Smooth muscle cell (in vitro differentiated cells): ENCODE measurements at regions not wholly inside any gene's neighbourhood (a gene's known extent, or its start where the extent isn't known, plus 50 kb on each side); places are given as distances from the start of the nearest gene placed in this dataset.

Experiments
- DNase-seq: peaks from one replicate; lab custom pipeline; 2025; ENCODE audit not compliant: unreplicated experiment; lab: John Stamatoyannopoulos, UW
- H2AFZ ChIP-seq: fragments of 200-600 bp; sonication (generic); 2 replicates; pipeline ENCODE4 v1.6.0; 2016; ENCODE audit warnings: antibody characterized with exemption, low read depth, mild to moderate bottlenecking
- H3F3A ChIP-seq: fragments of 200-600 bp; sonication (generic); 2 replicates; pipeline ENCODE4 v1.6.0; 2017; ENCODE audit warnings: antibody characterized with exemption, low read depth
- H3K27ac ChIP-seq: fragments of 200-600 bp; sonication (generic); 2 replicates; pipeline ENCODE4 v1.5.1; 2016; ENCODE audit warnings: low read depth, mild to moderate bottlenecking
- H3K27me3 ChIP-seq: fragments of 200-600 bp; sonication (generic); 2 replicates; pipeline ENCODE4 v1.6.1; 2016; ENCODE audit warnings: low read depth, mild to moderate bottlenecking
- H3K36me3 ChIP-seq: fragments of 200-600 bp; sonication (generic); 2 replicates; pipeline ENCODE4 v1.5.1; 2016; ENCODE audit warnings: low read depth
- H3K4me1 ChIP-seq: fragments of 200-600 bp; sonication (generic); 2 replicates; pipeline ENCODE4 v1.5.1; 2016; ENCODE audit warnings: low read depth
- H3K4me2 ChIP-seq: fragments of 200-600 bp; sonication (generic); 2 replicates; pipeline ENCODE4 v1.6.0; 2016; ENCODE audit warnings: mild to moderate bottlenecking
- H3K4me3 ChIP-seq: fragments of 200-600 bp; sonication (generic); 2 replicates; pipeline ENCODE4 v1.5.1; 2016; ENCODE audit warnings: mild to moderate bottlenecking
- H3K79me2 ChIP-seq: fragments of 200-600 bp; sonication (generic); 2 replicates; pipeline ENCODE4 v1.6.0; 2016; ENCODE audit warnings: low read depth, mild to moderate bottlenecking
- H3K9ac ChIP-seq: fragments of 200-600 bp; sonication (generic); 2 replicates; pipeline ENCODE4 v1.6.0; 2016; ENCODE audit warnings: low read depth
- H3K9me3 ChIP-seq: fragments of 200-600 bp; sonication (generic); replicated peaks from 2 replicates; pipeline ENCODE4 v1.5.1; 2016; ENCODE audit warnings: low read depth
- H4K20me1 ChIP-seq: fragments of 200-600 bp; sonication (generic); 2 replicates; pipeline ENCODE4 v1.6.0; 2016; ENCODE audit warnings: low read depth
- WGBS: methylation state at CpG from one replicate; pipeline ENCODE4 v1.1.7; 2016; ENCODE audit warnings: low lambda C conversion rate; 5-methylcytosine and 5-hydroxymethylcytosine counted together
- TF ChIP-seq, protein P1 (sequence below): fragments of 200-600 bp; sonication (generic); IDR thresholded peaks from 2 replicates; pipeline ENCODE4 v1.5.1; 2017; ENCODE audit warnings: borderline replicate concordance, mild to moderate bottlenecking, antibody characterized with exemption; ENCODE audit not compliant: insufficient read depth, poor library complexity, severe bottlenecking

GRCh38 chr4:14117575-14118238 lies 490.2 kb upstream of the BOD1L1 start:
- no peaks in the 10 kb centered on the region for H3K79me2 ChIP-seq
- H3K36me3 ChIP-seq, result no peaks in the 10 kb centered on the region
- H4K20me1 ChIP-seq, result no peaks in the 10 kb centered on the region
- no peaks in the 10 kb centered on the region for H3F3A ChIP-seq
- H3K9me3 ChIP-seq, result no peaks in the 10 kb centered on the region
- 77% methylated on average over 3 of the region's 3 CpGs for WGBS
- TF ChIP-seq, protein P1, sequence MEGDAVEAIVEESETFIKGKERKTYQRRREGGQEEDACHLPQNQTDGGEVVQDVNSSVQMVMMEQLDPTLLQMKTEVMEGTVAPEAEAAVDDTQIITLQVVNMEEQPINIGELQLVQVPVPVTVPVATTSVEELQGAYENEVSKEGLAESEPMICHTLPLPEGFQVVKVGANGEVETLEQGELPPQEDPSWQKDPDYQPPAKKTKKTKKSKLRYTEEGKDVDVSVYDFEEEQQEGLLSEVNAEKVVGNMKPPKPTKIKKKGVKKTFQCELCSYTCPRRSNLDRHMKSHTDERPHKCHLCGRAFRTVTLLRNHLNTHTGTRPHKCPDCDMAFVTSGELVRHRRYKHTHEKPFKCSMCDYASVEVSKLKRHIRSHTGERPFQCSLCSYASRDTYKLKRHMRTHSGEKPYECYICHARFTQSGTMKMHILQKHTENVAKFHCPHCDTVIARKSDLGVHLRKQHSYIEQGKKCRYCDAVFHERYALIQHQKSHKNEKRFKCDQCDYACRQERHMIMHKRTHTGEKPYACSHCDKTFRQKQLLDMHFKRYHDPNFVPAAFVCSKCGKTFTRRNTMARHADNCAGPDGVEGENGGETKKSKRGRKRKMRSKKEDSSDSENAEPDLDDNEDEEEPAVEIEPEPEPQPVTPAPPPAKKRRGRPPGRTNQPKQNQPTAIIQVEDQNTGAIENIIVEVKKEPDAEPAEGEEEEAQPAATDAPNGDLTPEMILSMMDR, result no peak
- H3K27ac ChIP-seq, result no peak overlapping the region
- H2AFZ ChIP-seq, result no peak overlapping the region
- H3K4me3 ChIP-seq, result no peak overlapping the region
- no peaks in the 10 kb centered on the region for H3K27me3 ChIP-seq
- no peak overlapping the region for H3K4me2 ChIP-seq
- H3K4me1 ChIP-seq, result no peaks in the 10 kb centered on the region
- DNase-seq, result no peak
- H3K9ac ChIP-seq, result no peak overlapping the region

DNA sequence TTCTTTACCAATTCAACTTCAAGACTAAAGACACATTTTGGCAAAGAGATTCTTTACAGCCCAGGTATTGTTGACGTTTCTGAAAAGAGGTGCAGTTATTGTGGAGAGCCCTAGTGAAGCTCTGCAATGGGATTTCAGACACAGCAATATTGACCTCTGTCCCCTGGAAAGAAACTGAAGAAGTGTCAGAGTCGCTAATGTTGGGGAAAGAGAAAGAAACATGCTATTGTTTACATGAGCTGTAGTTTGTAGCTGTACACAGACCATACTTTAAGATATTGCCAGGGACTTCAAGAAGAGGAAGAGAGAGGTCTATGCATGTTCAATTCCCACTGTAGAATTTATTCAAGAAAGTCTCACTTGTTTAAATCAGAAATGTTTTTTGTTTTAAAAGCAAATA lies 497.3 kb upstream of the BOD1L1 start:
- no peaks in the 10 kb centered on the region for H4K20me1 ChIP-seq
- H3K36me3 ChIP-seq, result no peaks in the 10 kb centered on the region
- no peak for DNase-seq
- H2AFZ ChIP-seq, result no peak overlapping the region
- no peak overlapping the region for H3K4me2 ChIP-seq
- TF ChIP-seq, protein P1, result no peak
- no peaks in the 10 kb centered on the region for H3K27me3 ChIP-seq
- H3K9me3 ChIP-seq, result no peaks in the 10 kb centered on the region
- no peak overlapping the region for H3K27ac ChIP-seq
- no peaks in the 10 kb centered on the region for H3K4me1 ChIP-seq
- no peak overlapping the region for H3K4me3 ChIP-seq
- no peaks in the 10 kb centered on the region for H3F3A ChIP-seq
- H3K9ac ChIP-seq, result no peak overlapping the region
- no peaks in the 10 kb centered on the region for H3K79me2 ChIP-seq
- WGBS, result 73% methylated on average over 2 of the region's 2 CpGs

DNA sequence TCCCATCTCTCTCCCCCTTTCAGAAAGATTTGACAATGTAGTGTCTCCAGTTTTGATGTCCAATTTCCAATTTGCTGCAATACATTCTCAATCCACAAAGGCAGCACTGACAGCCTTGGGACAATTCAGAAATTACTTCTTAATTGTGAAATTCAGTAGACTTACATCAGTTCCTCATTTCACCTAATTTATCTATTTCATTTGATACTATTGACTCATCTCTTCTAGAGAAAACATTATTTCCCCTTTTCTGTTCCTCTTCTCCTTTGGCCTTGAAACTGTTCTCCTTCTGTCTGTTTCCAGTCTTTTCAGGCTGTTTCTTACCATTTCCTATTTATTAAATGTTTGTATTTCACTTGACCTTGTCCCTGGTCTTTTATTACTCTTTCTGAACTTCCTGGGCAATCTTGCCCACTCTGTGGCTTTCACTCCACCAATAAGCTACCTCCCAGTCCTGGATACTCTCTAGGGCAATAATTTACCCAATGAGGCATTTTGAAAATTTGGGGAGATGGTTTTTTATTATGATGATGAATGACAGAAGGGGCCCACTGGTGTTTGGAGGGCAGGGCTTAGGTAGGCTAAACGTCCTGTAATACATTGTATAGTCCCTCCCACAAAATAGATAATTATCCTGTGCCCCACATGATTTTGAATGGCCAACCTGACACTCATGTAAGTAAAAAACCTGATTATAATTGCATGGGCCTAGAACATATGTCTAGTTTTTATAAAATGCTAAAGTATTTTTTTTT lies 498.0 kb upstream of the BOD1L1 start:
- Histone ChIP-seq H3K36me3 (no peaks in the 10 kb centered on the region), H3K9ac (no peak overlapping the region), H3K79me2 (no peaks in the 10 kb centered on the region), H3K4me1 (no peaks in the 10 kb centered on the region), H3F3A (no peaks in the 10 kb centered on the region), H3K4me3 (no peak overlapping the region), H3K27me3 (no peaks in the 10 kb centered on the region), H3K27ac (no peak overlapping the region), H3K9me3 (no peaks in the 10 kb centered on the region), H3K4me2 (no peak overlapping the region), H2AFZ (no peak overlapping the region), H4K20me1 (no peaks in the 10 kb centered on the region)
- TF ChIP-seq, protein P1, result no peak
- WGBS, result 61% methylated on average over 1 of the region's 1 CpG
- no peak for DNase-seq
